ENCODE measurements at regions not wholly inside any gene's neighbourhood (a gene's known extent, or its start where the extent isn't known, plus 50 kb on each side); places are given as distances from the start of the nearest gene placed in this dataset.

DNA sequence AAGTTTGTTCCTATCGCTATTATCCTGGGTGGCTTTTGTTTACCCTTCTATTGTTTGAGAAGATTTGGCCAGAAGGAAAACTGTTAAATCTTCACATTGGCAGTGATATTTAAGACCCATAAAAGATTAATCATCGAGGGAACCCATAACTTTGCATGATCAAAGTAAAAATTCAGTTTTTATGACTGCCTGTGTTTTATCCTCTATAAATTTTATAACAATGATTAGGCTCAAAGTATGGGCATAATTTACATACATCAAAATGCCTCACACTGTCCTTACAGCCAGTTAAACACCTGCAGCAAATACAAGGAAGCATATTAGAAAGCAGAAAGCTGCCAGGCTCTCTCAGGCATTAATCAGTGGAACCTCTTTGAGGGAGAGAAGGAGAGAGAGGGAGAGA, 289.1 kb downstream of the ICOS start:
- Histone ChIP-seq H3K9me2 (replicated peaks; ENCODE audit: insufficient read depth) (no peaks in the 10 kb centered on the region), H2AFZ (no peak overlapping the region), H3K27me3 (peaks cover 2% of the 10 kb centered on the region), H4K20me1 (ENCODE audit: insufficient read depth, poor library complexity, severe bottlenecking) (no peaks in the 10 kb centered on the region), H3K79me2 (no peaks in the 10 kb centered on the region), H3K4me3 (no peak overlapping the region), H3K4me2 (no peak overlapping the region), H3K27ac (no peak overlapping the region), H3K36me3 (replicated peaks; ENCODE audit: insufficient read depth, low read depth) (no peaks in the 10 kb centered on the region), H3K4me1 (ENCODE audit: insufficient read depth) (no peaks in the 10 kb centered on the region), H3K9me3 (ENCODE audit: low read depth) (no peaks in the 10 kb centered on the region)
- no peak for DNase-seq (ENCODE audit: low spot score)
- 28% methylated on average over 2 of the region's 2 CpGs for WGBS (ENCODE audit: low lambda C conversion rate, missing lambda C conversion rate)
- TF ChIP-seq EZH2phosphoT487 (IDR thresholded peaks at IDR 0.05; ENCODE audit: low read depth, severe bottlenecking, unreplicated experiment) (no peak), EZH2 (IDR thresholded peaks at IDR 0.05; ENCODE audit: borderline replicate concordance) (no peak)
- TF ChIP-seq, protein P1, sequence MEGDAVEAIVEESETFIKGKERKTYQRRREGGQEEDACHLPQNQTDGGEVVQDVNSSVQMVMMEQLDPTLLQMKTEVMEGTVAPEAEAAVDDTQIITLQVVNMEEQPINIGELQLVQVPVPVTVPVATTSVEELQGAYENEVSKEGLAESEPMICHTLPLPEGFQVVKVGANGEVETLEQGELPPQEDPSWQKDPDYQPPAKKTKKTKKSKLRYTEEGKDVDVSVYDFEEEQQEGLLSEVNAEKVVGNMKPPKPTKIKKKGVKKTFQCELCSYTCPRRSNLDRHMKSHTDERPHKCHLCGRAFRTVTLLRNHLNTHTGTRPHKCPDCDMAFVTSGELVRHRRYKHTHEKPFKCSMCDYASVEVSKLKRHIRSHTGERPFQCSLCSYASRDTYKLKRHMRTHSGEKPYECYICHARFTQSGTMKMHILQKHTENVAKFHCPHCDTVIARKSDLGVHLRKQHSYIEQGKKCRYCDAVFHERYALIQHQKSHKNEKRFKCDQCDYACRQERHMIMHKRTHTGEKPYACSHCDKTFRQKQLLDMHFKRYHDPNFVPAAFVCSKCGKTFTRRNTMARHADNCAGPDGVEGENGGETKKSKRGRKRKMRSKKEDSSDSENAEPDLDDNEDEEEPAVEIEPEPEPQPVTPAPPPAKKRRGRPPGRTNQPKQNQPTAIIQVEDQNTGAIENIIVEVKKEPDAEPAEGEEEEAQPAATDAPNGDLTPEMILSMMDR (IDR thresholded peaks at IDR 0.05; ENCODE audit: poor library complexity): no peak

DNA sequence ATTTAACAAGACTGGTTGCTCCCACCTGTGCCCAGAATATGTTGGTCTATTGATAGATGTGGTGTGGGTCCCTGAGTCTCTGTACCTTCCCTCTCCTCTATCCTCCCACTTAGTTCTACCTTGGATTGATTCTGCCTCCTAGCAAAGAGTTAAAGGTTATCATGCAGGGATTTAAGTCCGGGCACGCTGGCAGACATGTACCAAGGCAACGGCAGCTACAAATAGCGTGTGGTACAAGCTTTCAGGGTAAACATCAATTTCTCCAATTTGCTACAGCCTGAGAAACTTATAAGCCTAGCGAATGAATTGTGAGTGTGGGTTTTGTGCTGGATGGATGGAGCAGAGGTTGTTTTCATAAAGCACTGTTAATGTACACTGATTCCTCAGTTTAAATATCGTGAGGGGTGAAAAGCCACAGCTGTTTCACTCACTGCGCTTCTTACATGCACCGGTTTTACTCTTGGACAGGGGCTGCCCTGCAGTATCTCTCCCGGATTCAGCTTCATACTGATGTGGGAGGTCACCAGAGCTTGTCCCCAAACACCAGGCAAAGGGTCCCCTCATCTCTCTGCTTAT, 289.8 kb downstream of the ICOS start:
- Histone ChIP-seq H3K9me2 (replicated peaks; ENCODE audit: insufficient read depth) (no peaks in the 10 kb centered on the region), H3K4me1 (ENCODE audit: insufficient read depth) (no peaks in the 10 kb centered on the region), H4K20me1 (ENCODE audit: insufficient read depth, poor library complexity, severe bottlenecking) (no peaks in the 10 kb centered on the region), H3K4me3 (no peak overlapping the region), H3K9me3 (ENCODE audit: low read depth) (no peaks in the 10 kb centered on the region), H3K4me2 (peak overlapping the region; percentile 41), H2AFZ (no peak overlapping the region), H3K79me2 (no peaks in the 10 kb centered on the region), H3K36me3 (replicated peaks; ENCODE audit: insufficient read depth, low read depth) (no peaks in the 10 kb centered on the region), H3K27ac (no peak overlapping the region), H3K27me3 (peaks cover 2% of the 10 kb centered on the region)
- 53% methylated on average over 9 of the region's 9 CpGs for WGBS (ENCODE audit: low lambda C conversion rate, missing lambda C conversion rate)
- TF ChIP-seq EZH2phosphoT487 (IDR thresholded peaks at IDR 0.05; ENCODE audit: low read depth, severe bottlenecking, unreplicated experiment): no peak
- no peak for TF ChIP-seq EZH2 (IDR thresholded peaks at IDR 0.05; ENCODE audit: borderline replicate concordance)
- TF ChIP-seq, protein P1 (IDR thresholded peaks at IDR 0.05; ENCODE audit: poor library complexity): no peak
- no peak for DNase-seq (ENCODE audit: low spot score)

DNA sequence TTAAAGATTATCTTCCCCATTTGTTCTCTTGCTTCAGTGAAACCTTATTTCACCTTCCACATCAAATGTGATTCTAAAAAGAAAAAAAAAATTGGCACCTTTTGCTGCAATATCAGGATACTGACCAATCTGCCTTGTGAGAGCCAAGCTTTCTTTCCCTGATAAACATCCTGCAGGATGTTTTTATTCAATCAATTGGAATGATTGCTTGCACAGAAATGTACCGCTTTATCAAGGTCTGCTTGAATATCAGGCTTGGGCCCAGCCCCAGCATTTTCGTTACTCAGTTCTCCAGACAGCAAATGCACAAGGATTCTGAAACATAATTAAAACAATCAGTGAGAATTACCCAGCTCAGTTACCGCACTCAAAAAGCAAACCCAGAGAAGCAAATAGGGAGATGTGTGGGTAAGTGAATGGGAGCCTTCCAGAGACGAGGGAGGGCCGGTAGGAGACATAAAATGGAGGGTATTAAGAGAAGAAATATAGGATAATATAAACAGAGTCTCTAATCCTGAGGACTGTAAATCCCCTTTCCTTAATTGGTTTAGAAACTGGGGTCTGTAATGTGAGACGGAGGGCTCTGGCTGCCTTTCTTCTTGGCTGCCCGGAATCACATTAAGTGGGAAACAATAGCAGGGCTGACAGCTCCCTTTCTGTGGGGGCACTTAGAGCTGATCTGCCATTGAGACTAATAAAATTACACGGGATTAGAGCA, 291.8 kb downstream of the ICOS start:
- no peaks in the 10 kb centered on the region for H3K4me1 ChIP-seq (ENCODE audit: insufficient read depth)
- WGBS (ENCODE audit: low lambda C conversion rate, missing lambda C conversion rate): 41% methylated on average over 8 of the region's 8 CpGs
- H3K79me2 ChIP-seq: no peaks in the 10 kb centered on the region
- peaks cover 2% of the 10 kb centered on the region for H3K27me3 ChIP-seq
- no peaks in the 10 kb centered on the region for H3K36me3 ChIP-seq (replicated peaks; ENCODE audit: insufficient read depth, low read depth)
- no peak overlapping the region for H3K4me2 ChIP-seq
- no peaks in the 10 kb centered on the region for H4K20me1 ChIP-seq (ENCODE audit: insufficient read depth, poor library complexity, severe bottlenecking)
- no peak for DNase-seq (ENCODE audit: low spot score)
- no peaks in the 10 kb centered on the region for H3K9me2 ChIP-seq (replicated peaks; ENCODE audit: insufficient read depth)
- H3K9me3 ChIP-seq (ENCODE audit: low read depth): no peaks in the 10 kb centered on the region
- H3K27ac ChIP-seq: no peak overlapping the region
- H2AFZ ChIP-seq: no peak overlapping the region
- no peak overlapping the region for H3K4me3 ChIP-seq
- TF ChIP-seq, protein P1 (IDR thresholded peaks at IDR 0.05; ENCODE audit: poor library complexity): no peak
- TF ChIP-seq EZH2phosphoT487 (IDR thresholded peaks at IDR 0.05; ENCODE audit: low read depth, severe bottlenecking, unreplicated experiment) (no peak), EZH2 (IDR thresholded peaks at IDR 0.05; ENCODE audit: borderline replicate concordance) (no peak)
